ENCODE measurements at regions not wholly inside any gene's neighbourhood (a gene's known extent, or its start where the extent isn't known, plus 50 kb on each side); places are given as distances from the start of the nearest gene placed in this dataset.

DNA sequence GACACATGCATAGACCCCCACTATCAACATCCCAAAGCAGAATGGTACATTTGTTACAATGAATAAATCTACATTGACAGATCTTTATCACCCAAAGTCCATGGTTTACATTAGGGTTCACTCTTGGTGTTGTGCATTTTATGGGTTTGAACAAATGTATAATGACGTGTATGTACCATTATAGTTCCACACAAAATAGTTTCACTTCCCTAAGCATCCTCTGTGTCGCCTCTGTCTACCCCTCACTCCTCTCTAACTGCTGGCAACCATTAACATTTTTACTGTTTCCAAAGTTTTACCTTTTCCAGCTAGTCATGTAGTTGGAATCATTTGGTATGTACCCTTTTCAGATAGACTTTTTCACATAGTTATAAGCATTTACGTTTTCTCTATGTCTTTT is 69.5 kb upstream of the LMO3 start:
- Histone ChIP-seq H3K4me3 (ENCODE audit: low read depth, low read length, poor library complexity, severe bottlenecking) (no peak overlapping the region), H3K27ac (ENCODE audit: low read depth, low read length, poor library complexity, severe bottlenecking) (no peak overlapping the region), H4K20me1 (ENCODE audit: insufficient read depth, low read length) (no peaks in the 10 kb centered on the region), H3K79me2 (ENCODE audit: insufficient read depth, low read depth, low read length) (no peaks in the 10 kb centered on the region), H3K9me2 (ENCODE audit: insufficient read depth, low read length) (no peaks in the 10 kb centered on the region), H3K9me3 (ENCODE audit: low read length) (no peaks in the 10 kb centered on the region), H2AFZ (ENCODE audit: low read length) (peak overlapping the region; percentile 2; the same call in 1 of the 2 replicates), H3K36me3 (ENCODE audit: insufficient read depth, low read length) (no peaks in the 10 kb centered on the region), H3K4me2 (ENCODE audit: low read length) (no peak overlapping the region), H3K4me1 (ENCODE audit: insufficient read depth, low read length, poor library complexity, severe bottlenecking) (peaks cover 8% of the 10 kb centered on the region)
- intact Hi-C loops (cut with micrococcal nuclease; ENCODE audit: unreplicated experiment), result no loop called here
- BruUV-seq (replicated peaks), result no TSS peak
- POLR2A ChIA-PET, result no interaction called here
- DNase-seq (ENCODE audit: low spot score), result peak; percentile 16
- CTCF ChIA-PET (ENCODE audit: unreplicated experiment), result no interaction called here
- TF ChIP-seq, protein P1, sequence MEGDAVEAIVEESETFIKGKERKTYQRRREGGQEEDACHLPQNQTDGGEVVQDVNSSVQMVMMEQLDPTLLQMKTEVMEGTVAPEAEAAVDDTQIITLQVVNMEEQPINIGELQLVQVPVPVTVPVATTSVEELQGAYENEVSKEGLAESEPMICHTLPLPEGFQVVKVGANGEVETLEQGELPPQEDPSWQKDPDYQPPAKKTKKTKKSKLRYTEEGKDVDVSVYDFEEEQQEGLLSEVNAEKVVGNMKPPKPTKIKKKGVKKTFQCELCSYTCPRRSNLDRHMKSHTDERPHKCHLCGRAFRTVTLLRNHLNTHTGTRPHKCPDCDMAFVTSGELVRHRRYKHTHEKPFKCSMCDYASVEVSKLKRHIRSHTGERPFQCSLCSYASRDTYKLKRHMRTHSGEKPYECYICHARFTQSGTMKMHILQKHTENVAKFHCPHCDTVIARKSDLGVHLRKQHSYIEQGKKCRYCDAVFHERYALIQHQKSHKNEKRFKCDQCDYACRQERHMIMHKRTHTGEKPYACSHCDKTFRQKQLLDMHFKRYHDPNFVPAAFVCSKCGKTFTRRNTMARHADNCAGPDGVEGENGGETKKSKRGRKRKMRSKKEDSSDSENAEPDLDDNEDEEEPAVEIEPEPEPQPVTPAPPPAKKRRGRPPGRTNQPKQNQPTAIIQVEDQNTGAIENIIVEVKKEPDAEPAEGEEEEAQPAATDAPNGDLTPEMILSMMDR (conservative IDR thresholded peaks at IDR 0.05; ENCODE audit: low read length), result no peak
- no peak for TF ChIP-seq EZH2phosphoT487 (IDR thresholded peaks at IDR 0.05; ENCODE audit: borderline replicate concordance, low read depth, low read length)

DNA sequence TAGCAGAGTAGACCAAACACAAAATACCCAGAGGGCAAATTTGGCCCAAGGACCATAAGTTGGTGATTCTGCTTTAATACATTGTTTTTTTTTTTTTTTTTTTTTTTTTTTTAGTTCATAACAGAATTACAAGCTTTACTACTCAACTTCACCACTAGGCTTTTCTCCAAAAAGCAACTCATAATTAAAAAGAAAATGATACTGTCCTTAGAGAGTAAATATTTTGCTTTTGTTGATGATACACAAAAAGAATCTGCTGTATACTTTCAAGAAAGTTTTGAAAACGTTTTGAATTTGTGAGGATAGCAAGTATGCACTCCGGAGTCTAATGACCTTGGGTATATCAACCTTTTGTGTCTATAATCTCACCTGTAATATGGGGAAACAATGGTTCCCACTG is 68.9 kb upstream of the LMO3 start:
- no peaks in the 10 kb centered on the region for H3K36me3 ChIP-seq (ENCODE audit: insufficient read depth, low read length)
- H3K27ac ChIP-seq (ENCODE audit: low read depth, low read length, poor library complexity, severe bottlenecking), result no peak overlapping the region
- peak overlapping the region; percentile 2; the same call in 1 of the 2 replicates for H2AFZ ChIP-seq (ENCODE audit: low read length)
- peaks cover 8% of the 10 kb centered on the region for H3K4me1 ChIP-seq (ENCODE audit: insufficient read depth, low read length, poor library complexity, severe bottlenecking)
- BruUV-seq (replicated peaks), result no TSS peak
- H3K4me2 ChIP-seq (ENCODE audit: low read length), result no peak overlapping the region
- intact Hi-C loops (cut with micrococcal nuclease; ENCODE audit: unreplicated experiment), result no loop called here
- TF ChIP-seq, protein P1 (conservative IDR thresholded peaks at IDR 0.05; ENCODE audit: low read length), result peak; percentile 28; the same call in 1 of the 2 replicates
- no peak for TF ChIP-seq EZH2phosphoT487 (IDR thresholded peaks at IDR 0.05; ENCODE audit: borderline replicate concordance, low read depth, low read length)
- no peak overlapping the region for H3K4me3 ChIP-seq (ENCODE audit: low read depth, low read length, poor library complexity, severe bottlenecking)
- no peaks in the 10 kb centered on the region for H3K79me2 ChIP-seq (ENCODE audit: insufficient read depth, low read depth, low read length)
- POLR2A ChIA-PET, result interaction anchor here (1.7 kb wide), 1 partner anchor 10 kb away, joined by 6 read pairs; no protein-coding TSS in a partner anchor
- DNase-seq (ENCODE audit: low spot score), result no peak
- no peaks in the 10 kb centered on the region for H4K20me1 ChIP-seq (ENCODE audit: insufficient read depth, low read length)
- H3K9me2 ChIP-seq (ENCODE audit: insufficient read depth, low read length), result no peaks in the 10 kb centered on the region
- H3K9me3 ChIP-seq (ENCODE audit: low read length), result no peaks in the 10 kb centered on the region
- CTCF ChIA-PET (ENCODE audit: unreplicated experiment), result no interaction called here

DNA sequence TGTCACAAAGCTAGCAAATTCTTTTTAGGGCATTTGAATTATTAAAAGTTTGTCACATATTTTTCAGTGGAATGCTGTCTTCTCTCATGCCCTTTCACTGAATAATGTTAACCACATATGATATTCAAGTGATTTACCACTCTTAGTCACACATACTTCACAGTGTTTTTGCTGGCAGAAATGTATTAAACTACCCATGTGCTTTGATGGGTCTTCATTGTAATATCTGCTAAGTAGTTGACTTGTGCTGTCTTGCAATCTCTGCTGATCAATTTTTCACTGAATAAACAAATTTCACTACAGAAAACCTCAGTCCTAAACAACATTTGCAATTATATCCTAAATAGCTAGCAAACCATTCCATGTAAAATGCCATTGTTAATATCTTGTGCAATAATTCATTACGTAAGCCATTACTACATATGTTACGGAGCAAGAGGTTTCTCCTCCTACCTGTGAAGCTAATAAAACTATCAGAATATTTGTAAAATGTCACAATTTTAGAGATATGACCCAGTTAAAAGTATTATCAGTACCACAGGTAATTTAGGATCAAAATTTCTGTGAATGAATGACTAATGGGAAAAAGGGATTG is 64.6 kb upstream of the LMO3 start:
- ChIA-PET POLR2A (interaction anchor here (0.8 to 1.4 kb wide), 6 partner anchors 9 to 152 kb away, joined by 3 to 5 read pairs (median 4); no protein-coding TSS in a partner anchor), CTCF (ENCODE audit: unreplicated experiment) (no interaction called here)
- DNase-seq (ENCODE audit: low spot score), result no peak
- Histone ChIP-seq H3K9me2 (ENCODE audit: insufficient read depth, low read length) (no peaks in the 10 kb centered on the region), H3K27ac (ENCODE audit: low read depth, low read length, poor library complexity, severe bottlenecking) (no peak overlapping the region), H3K4me3 (ENCODE audit: low read depth, low read length, poor library complexity, severe bottlenecking) (no peak overlapping the region), H3K4me1 (ENCODE audit: insufficient read depth, low read length, poor library complexity, severe bottlenecking) (peaks cover 6% of the 10 kb centered on the region), H4K20me1 (ENCODE audit: insufficient read depth, low read length) (no peaks in the 10 kb centered on the region), H3K4me2 (ENCODE audit: low read length) (no peak overlapping the region), H2AFZ (ENCODE audit: low read length) (no peak overlapping the region), H3K36me3 (ENCODE audit: insufficient read depth, low read length) (no peaks in the 10 kb centered on the region), H3K9me3 (ENCODE audit: low read length) (no peaks in the 10 kb centered on the region), H3K79me2 (ENCODE audit: insufficient read depth, low read depth, low read length) (no peaks in the 10 kb centered on the region)
- no peak for TF ChIP-seq EZH2phosphoT487 (IDR thresholded peaks at IDR 0.05; ENCODE audit: borderline replicate concordance, low read depth, low read length)
- TF ChIP-seq, protein P1 (conservative IDR thresholded peaks at IDR 0.05; ENCODE audit: low read length), result no peak
- no TSS peak for BruUV-seq (replicated peaks)
- intact Hi-C loops (cut with micrococcal nuclease; ENCODE audit: unreplicated experiment), result no loop called here
